ENCODE measurements at regions not wholly inside any gene's neighbourhood (a gene's known extent, or its start where the extent isn't known, plus 50 kb on each side); places are given as distances from the start of the nearest gene placed in this dataset.

DNA sequence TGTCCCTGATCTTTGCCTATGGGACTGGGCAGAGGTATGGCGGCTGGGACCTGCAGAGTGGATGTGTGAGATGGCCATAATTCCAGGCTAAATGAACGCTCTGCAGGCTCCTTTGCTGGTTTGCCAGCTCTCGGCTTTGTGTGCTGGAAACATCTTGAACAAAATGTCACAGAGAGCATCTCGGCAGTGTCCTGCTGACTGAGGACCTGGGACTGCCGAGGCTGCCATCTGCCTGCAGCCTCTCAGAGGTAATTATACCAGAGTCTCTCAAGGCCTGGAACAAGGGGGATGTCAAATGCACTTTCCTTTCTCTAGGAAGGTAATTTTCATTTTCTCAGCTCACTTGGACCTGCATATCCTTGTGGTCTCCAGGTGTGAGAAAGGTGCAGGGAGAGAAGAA lies 354.2 kb downstream of the PDCD6IP start:
- intact Hi-C loops (cut with micrococcal nuclease) = no loop called here
- no peaks in the 10 kb centered on the region for H3K9me3 ChIP-seq (ENCODE audit: control extremely low read depth in 1 of 3, control insufficient read depth in 2 of 3, insufficient read depth in 1 of 3, low read length in 2 of 3)
- Mint-ChIP-seq H3K27me3 (no peaks in the 10 kb centered on the region), H3K27ac (no peak overlapping the region), H3K4me1 (no peaks in the 10 kb centered on the region), H3K4me3 (no peak overlapping the region), H3K9me3 (ENCODE audit: insufficient read depth) (no peaks in the 10 kb centered on the region)
- H4K20me1 ChIP-seq (ENCODE audit: control insufficient read depth, insufficient read depth, low read length, poor library complexity, severe bottlenecking) = no peaks in the 10 kb centered on the region
- H3K4me1 ChIP-seq (ENCODE audit: control insufficient read depth in 2 of 2, insufficient read depth in 2 of 2, low read length in 2 of 2) = no peaks in the 10 kb centered on the region
- DNase-seq (no peak), ATAC-seq (ENCODE audit: low read depth) (no peak)
- H3K4me2 ChIP-seq (replicated peaks; ENCODE audit: low read depth, low read length, poor library complexity, severe bottlenecking) = no peak overlapping the region
- ChIA-PET POLR2A (no interaction called here), CTCF (no interaction called here)
- 96% methylated on average over 5 of the region's 5 CpGs for WGBS (ENCODE audit: insufficient coverage)
- H3K4me3 ChIP-seq (ENCODE audit: control extremely low read depth in 1 of 5, extremely low read depth in 1 of 5, insufficient read depth in 1 of 5, low read depth in 2 of 5, low read length in 4 of 5) = no peak overlapping the region
- no peak for TF ChIP-seq EZH2 (IDR thresholded peaks at IDR 0.05; ENCODE audit: borderline replicate concordance, insufficient read depth, low read depth, low read length, poor library complexity, severe bottlenecking)
- no peak for TF ChIP-seq CTCF (IDR thresholded peaks at IDR 0.05)
- no peaks in the 10 kb centered on the region for H3K36me3 ChIP-seq (replicated peaks in 1 of 2; ENCODE audit: control extremely low read depth in 1 of 2, control insufficient read depth in 1 of 2, extremely low read depth in 1 of 2, insufficient read depth in 2 of 2, low read length in 1 of 2)
- no peaks in the 10 kb centered on the region for H3K79me2 ChIP-seq (ENCODE audit: control insufficient read depth, insufficient read depth, low read length)
- H3K9ac ChIP-seq (ENCODE audit: low read length) = no peak overlapping the region
- no peaks in the 10 kb centered on the region for H3K27me3 ChIP-seq (replicated peaks in 1 of 4; ENCODE audit: control extremely low read depth in 1 of 4, control insufficient read depth in 3 of 4, insufficient read depth in 4 of 4, low read length in 3 of 4)
- no peak overlapping the region for H2AFZ ChIP-seq (ENCODE audit: insufficient read depth, low read depth, low read length, poor library complexity, severe bottlenecking)
- H3K27ac ChIP-seq (ENCODE audit: low read length in 2 of 2) = no peak overlapping the region

DNA sequence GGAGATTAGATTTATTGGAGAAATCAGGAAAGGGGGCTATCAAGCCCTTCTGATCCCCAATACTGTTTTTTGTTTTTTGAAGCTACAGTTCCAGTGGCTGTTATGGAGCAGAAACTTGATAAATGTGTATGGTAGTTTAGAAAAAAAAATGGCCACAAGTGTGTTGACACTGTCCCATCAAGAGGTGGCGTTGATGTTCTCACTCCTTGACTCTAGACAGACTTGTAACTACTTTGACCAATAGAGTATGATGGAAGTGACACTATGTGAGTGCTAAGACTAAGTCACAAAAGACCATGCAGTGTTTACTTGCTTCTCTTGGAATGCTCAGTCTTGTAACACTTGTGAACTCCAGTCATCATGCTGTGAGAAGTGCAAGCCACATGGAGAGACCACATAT lies 356.7 kb downstream of the PDCD6IP start:
- ATAC-seq (ENCODE audit: low read depth) (no peak), DNase-seq (no peak)
- Histone ChIP-seq H2AFZ (ENCODE audit: insufficient read depth, low read depth, low read length, poor library complexity, severe bottlenecking) (no peak overlapping the region), H3K9ac (ENCODE audit: low read length) (no peak overlapping the region), H3K4me3 (ENCODE audit: control extremely low read depth in 1 of 5, extremely low read depth in 1 of 5, insufficient read depth in 1 of 5, low read depth in 2 of 5, low read length in 4 of 5) (no peak overlapping the region), H4K20me1 (ENCODE audit: control insufficient read depth, insufficient read depth, low read length, poor library complexity, severe bottlenecking) (no peaks in the 10 kb centered on the region), H3K9me3 (ENCODE audit: control extremely low read depth in 1 of 3, control insufficient read depth in 2 of 3, insufficient read depth in 1 of 3, low read length in 2 of 3) (peaks cover 0 to 7% (median 0%) of the 10 kb centered on the region in 3 donors), H3K27ac (ENCODE audit: low read length in 2 of 2) (no peak overlapping the region), H3K4me2 (replicated peaks; ENCODE audit: low read depth, low read length, poor library complexity, severe bottlenecking) (no peak overlapping the region), H3K36me3 (replicated peaks in 1 of 2; ENCODE audit: control extremely low read depth in 1 of 2, control insufficient read depth in 1 of 2, extremely low read depth in 1 of 2, insufficient read depth in 2 of 2, low read length in 1 of 2) (no peaks in the 10 kb centered on the region), H3K27me3 (replicated peaks in 1 of 4; ENCODE audit: control extremely low read depth in 1 of 4, control insufficient read depth in 3 of 4, insufficient read depth in 4 of 4, low read length in 3 of 4) (no peaks in the 10 kb centered on the region), H3K4me1 (ENCODE audit: control insufficient read depth in 2 of 2, insufficient read depth in 2 of 2, low read length in 2 of 2) (no peaks in the 10 kb centered on the region), H3K79me2 (ENCODE audit: control insufficient read depth, insufficient read depth, low read length) (no peaks in the 10 kb centered on the region)
- ChIA-PET POLR2A (no interaction called here), CTCF (no interaction called here)
- WGBS (ENCODE audit: insufficient coverage) = no CpG with 5 or more reads among the region's 1 CpG
- Mint-ChIP-seq H3K4me3 (no peak overlapping the region), H3K27me3 (no peaks in the 10 kb centered on the region), H3K9me3 (ENCODE audit: insufficient read depth) (no peaks in the 10 kb centered on the region), H3K27ac (no peak overlapping the region), H3K4me1 (no peaks in the 10 kb centered on the region)
- TF ChIP-seq CTCF (IDR thresholded peaks at IDR 0.05) (no peak), EZH2 (IDR thresholded peaks at IDR 0.05; ENCODE audit: borderline replicate concordance, insufficient read depth, low read depth, low read length, poor library complexity, severe bottlenecking) (no peak)
- intact Hi-C loops (cut with micrococcal nuclease) = no loop called here
